ENCODE measurements at regions not wholly inside any gene's neighbourhood (a gene's known extent, or its start where the extent isn't known, plus 50 kb on each side); places are given as distances from the start of the nearest gene placed in this dataset.

- DNase-seq (ENCODE audit: low read depth in 2 of 2): no peak
Measured at GRCh38 chr16:5196204-5196603, 98.6 kb upstream of the EEF2KMT start.

GRCh38 chr16:5193861-5194260 lies 96.3 kb upstream of the EEF2KMT start:
- no peak overlapping the region for H3K4me3 ChIP-seq (replicated peaks in 1 of 2; ENCODE audit: low read depth in 2 of 2, low read length in 2 of 2)
- DNase-seq (ENCODE audit: low read depth in 2 of 2): no peak
- TF ChIP-seq CTCF (IDR thresholded peaks at IDR 0.05; ENCODE audit: low read depth, low read length): no peak

More at GRCh38 chr16:5196204-5196603, 98.6 kb upstream of the EEF2KMT start:
- no peak overlapping the region for H3K4me3 ChIP-seq (replicated peaks in 1 of 2; ENCODE audit: low read depth in 2 of 2, low read length in 2 of 2)
- TF ChIP-seq CTCF (IDR thresholded peaks at IDR 0.05; ENCODE audit: low read depth, low read length): no peak

GRCh38 chr16:5188989-5189352 lies 91.4 kb upstream of the EEF2KMT start:
- no peak overlapping the region for H3K4me3 ChIP-seq (replicated peaks in 1 of 2; ENCODE audit: low read depth in 2 of 2, low read length in 2 of 2)
- DNase-seq (ENCODE audit: low read depth in 2 of 2): no peak
- no peak for TF ChIP-seq CTCF (IDR thresholded peaks at IDR 0.05; ENCODE audit: low read depth, low read length)

GRCh38 chr16:5188318-5188988 lies 90.9 kb upstream of the EEF2KMT start:
- DNase-seq (ENCODE audit: low read depth in 2 of 2): no peak
- no peak overlapping the region for H3K4me3 ChIP-seq (replicated peaks in 1 of 2; ENCODE audit: low read depth in 2 of 2, low read length in 2 of 2)
- no peak for TF ChIP-seq CTCF (IDR thresholded peaks at IDR 0.05; ENCODE audit: low read depth, low read length)

- no peak for TF ChIP-seq CTCF (IDR thresholded peaks at IDR 0.05; ENCODE audit: low read depth, low read length)
- no peak for DNase-seq (ENCODE audit: low read depth in 2 of 2)
Measured at GRCh38 chr16:5187402-5187952, 89.9 kb upstream of the EEF2KMT start.

GRCh38 chr16:5186381-5186903 lies 88.8 kb upstream of the EEF2KMT start:
- no peak for DNase-seq (ENCODE audit: low read depth in 2 of 2)
- H3K4me3 ChIP-seq (replicated peaks in 1 of 2; ENCODE audit: low read depth in 2 of 2, low read length in 2 of 2): no peak overlapping the region
- TF ChIP-seq CTCF (IDR thresholded peaks at IDR 0.05; ENCODE audit: low read depth, low read length): no peak

More at GRCh38 chr16:5187402-5187952, 89.9 kb upstream of the EEF2KMT start:
- no peak overlapping the region for H3K4me3 ChIP-seq (replicated peaks in 1 of 2; ENCODE audit: low read depth in 2 of 2, low read length in 2 of 2)
